GM23248 (cell line): ENCODE measurements at regions not wholly inside any gene's neighbourhood (a gene's known extent, or its start where the extent isn't known, plus 50 kb on each side); places are given as distances from the start of the nearest gene placed in this dataset.
A peak's percentile ranks its signal among the peaks of the same experiment; 100 is the strongest.

Experiments used
- DNase-seq: peaks from one replicate; pipeline ENCODE4 v3.0.0-alpha.2; 2015
- H2AFZ ChIP-seq: fragments of 200-600 bp; sonication (generic); 2 replicates; pipeline ENCODE4 v1.6.1; 2016; ENCODE audit warnings: antibody characterized with exemption
- H3F3A ChIP-seq: fragments of 200-600 bp; sonication (generic); 2 replicates; pipeline ENCODE4 v1.6.1; 2016; ENCODE audit warnings: mild to moderate bottlenecking, antibody characterized with exemption, mixed run types; ENCODE audit not compliant: insufficient read depth
- H3K27ac ChIP-seq: fragments of 200-600 bp; sonication (generic); 2 replicates; pipeline ENCODE4 v1.5.1; 2016; ENCODE audit warnings: mild to moderate bottlenecking
- H3K27me3 ChIP-seq: fragments of 200-600 bp; sonication (generic); replicated peaks from 2 replicates; pipeline ENCODE4 v1.6.1; 2016; ENCODE audit warnings: mild to moderate bottlenecking; ENCODE audit not compliant: insufficient read depth
- H3K36me3 ChIP-seq: fragments of 200-600 bp; sonication (generic); 2 replicates; pipeline ENCODE4 v1.6.1; 2016; ENCODE audit warnings: low read depth, mild to moderate bottlenecking
- H3K4me1 ChIP-seq: fragments of 200-600 bp; sonication (generic); 2 replicates; pipeline ENCODE4 v1.6.1; 2016; ENCODE audit warnings: mild to moderate bottlenecking; ENCODE audit not compliant: insufficient read depth
- H3K4me2 ChIP-seq: fragments of 200-600 bp; sonication (generic); one replicate; pipeline ENCODE4 v1.6.1; 2016; ENCODE audit warnings: mild to moderate bottlenecking; ENCODE audit not compliant: unreplicated experiment
- H3K4me3 ChIP-seq: fragments of 200-600 bp; sonication (generic); 2 replicates; pipeline ENCODE4 v1.5.1; 2016; ENCODE audit warnings: mild to moderate bottlenecking
- H3K79me2 ChIP-seq: fragments of 200-600 bp; sonication (generic); 2 replicates; pipeline ENCODE4 v1.6.1; 2016; ENCODE audit warnings: mild to moderate bottlenecking; ENCODE audit not compliant: insufficient read depth
- H3K9ac ChIP-seq: fragments of 200-600 bp; sonication (generic); 2 replicates; pipeline ENCODE4 v1.6.1; 2016; ENCODE audit warnings: mild to moderate bottlenecking
- H3K9me2 ChIP-seq: fragments of 200-600 bp; sonication (generic); 2 replicates; pipeline ENCODE4 v1.6.1; 2016; ENCODE audit warnings: mixed run types, mild to moderate bottlenecking, moderate library complexity; ENCODE audit not compliant: insufficient read depth
- H3K9me3 ChIP-seq: fragments of 200-600 bp; sonication (generic); one replicate; pipeline ENCODE4 v1.6.1; 2017; ENCODE audit warnings: low read depth
- H4K20me1 ChIP-seq: fragments of 200-600 bp; sonication (generic); 2 replicates; pipeline ENCODE4 v1.6.0; 2016; ENCODE audit not compliant: insufficient read depth
- EZH2 ChIP-seq: fragments of 200-600 bp; sonication (generic); IDR thresholded peaks from 2 replicates; pipeline ENCODE4 v1.6.1; 2018; ENCODE audit warnings: antibody characterized with exemption, mild to moderate bottlenecking; ENCODE audit not compliant: insufficient read depth, poor library complexity, severe bottlenecking
- EZH2phosphoT487 ChIP-seq: fragments of 200-600 bp; sonication (generic); IDR thresholded peaks from 2 replicates; pipeline ENCODE4 v1.6.1; 2018; ENCODE audit warnings: antibody characterized with exemption, moderate library complexity, mild to moderate bottlenecking, low read depth; ENCODE audit not compliant: insufficient read depth
- WGBS, 2 experiments: methylation state at CpG; one replicate each; pipeline ENCODE4 v1.1.6; 2015 to 2017; ENCODE audit warnings: low lambda C conversion rate in 2 of 2, low coverage in 1 of 2; ENCODE audit errors: missing lambda C conversion rate in 2 of 2; 5-methylcytosine and 5-hydroxymethylcytosine counted together
- in situ Hi-C: fragments of 300-500 bp; cut with MboI; formaldehyde crosslinking; loops from 2 replicates; pipeline ENCODE4 v1.15.0; 2020

DNA sequence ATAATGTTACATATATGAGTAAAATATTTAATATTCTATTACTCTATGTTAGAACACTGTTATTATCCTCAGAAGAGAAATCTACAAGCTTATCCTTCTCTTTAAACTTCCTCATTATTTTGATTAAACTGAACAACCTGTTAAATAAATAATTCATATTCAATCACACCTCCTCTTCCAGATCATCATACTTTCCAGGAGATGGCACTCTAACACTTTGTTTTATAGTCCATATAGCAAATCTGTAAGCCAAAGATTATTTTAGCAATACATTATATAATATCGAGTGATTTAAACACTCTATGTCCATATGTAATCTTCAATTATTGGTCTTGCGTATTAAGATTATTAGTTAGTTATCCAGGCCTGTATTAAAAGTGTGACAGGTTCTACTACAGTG lies 694.1 kb downstream of the ANKRD7 start:
- Histone ChIP-seq H2AFZ (no peak overlapping the region), H3K27me3 (no peaks in the 10 kb centered on the region), H3K27ac (no peak overlapping the region), H4K20me1 (no peaks in the 10 kb centered on the region), H3K9me2 (no peaks in the 10 kb centered on the region; the same call in 1 of the 2 replicates), H3K4me1 (no peaks in the 10 kb centered on the region), H3K9ac (no peak overlapping the region), H3K4me2 (no peak overlapping the region), H3K4me3 (no peak overlapping the region), H3F3A (no peaks in the 10 kb centered on the region), H3K79me2 (no peaks in the 10 kb centered on the region), H3K36me3 (no peaks in the 10 kb centered on the region), H3K9me3 (no peaks in the 10 kb centered on the region)
- TF ChIP-seq EZH2 (no peak), EZH2phosphoT487 (no peak)
- peak; percentile 14 for DNase-seq
- in situ Hi-C loops: no loop called here
- WGBS, 2 experiments: 14 to 15% methylated on average over 2 of the region's 2 CpGs

DNA sequence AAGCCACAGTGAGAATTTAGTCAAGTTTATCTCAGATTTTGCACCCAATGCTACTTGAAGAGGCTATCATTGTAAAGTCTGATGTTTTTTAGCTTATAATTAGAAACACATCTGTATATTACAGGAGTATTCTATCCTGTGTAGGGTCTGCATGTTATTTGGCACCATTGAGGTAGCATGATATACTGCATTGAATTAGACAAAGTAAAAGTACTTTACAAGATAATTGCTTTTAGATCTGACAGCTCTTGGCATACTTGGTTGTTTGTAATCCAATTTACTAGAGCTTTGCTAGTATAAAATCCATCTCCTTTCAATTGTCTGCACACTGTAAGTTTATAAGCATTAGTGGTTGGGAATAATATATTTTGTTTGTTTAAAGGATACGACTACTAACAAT lies 714.3 kb downstream of the ANKRD7 start:
- no peak for DNase-seq
- Histone ChIP-seq H3K36me3 (no peaks in the 10 kb centered on the region), H3K4me2 (no peak overlapping the region), H3K27me3 (no peaks in the 10 kb centered on the region), H3K27ac (no peak overlapping the region), H3K4me3 (no peak overlapping the region), H2AFZ (no peak overlapping the region), H3K4me1 (no peaks in the 10 kb centered on the region), H3F3A (no peaks in the 10 kb centered on the region), H3K79me2 (no peaks in the 10 kb centered on the region), H3K9ac (no peak overlapping the region), H3K9me2 (no peaks in the 10 kb centered on the region), H4K20me1 (no peaks in the 10 kb centered on the region), H3K9me3 (no peaks in the 10 kb centered on the region)
- in situ Hi-C loops: no loop called here
- WGBS, 2 experiments: 23 to 32% methylated on average over 1 of the region's 1 CpG
- TF ChIP-seq EZH2 (no peak), EZH2phosphoT487 (no peak)

DNA sequence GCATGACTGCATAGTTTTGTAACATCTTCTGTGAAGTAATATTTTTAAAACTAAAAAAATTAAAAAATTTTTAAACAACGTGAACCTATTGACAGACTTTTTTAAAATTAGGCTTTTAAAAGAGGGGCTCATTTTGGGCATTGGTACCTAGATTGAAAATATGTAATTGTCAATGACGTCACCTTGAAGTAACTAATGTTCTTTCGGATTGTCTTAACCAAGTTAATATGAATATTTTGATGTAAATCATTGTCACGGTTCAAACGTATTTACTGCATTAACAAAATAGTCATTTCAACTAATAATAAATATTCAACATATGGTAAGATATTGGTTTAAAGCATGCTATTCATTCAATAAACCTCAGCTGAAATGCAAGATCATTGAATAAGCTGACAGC lies 719.8 kb downstream of the ANKRD7 start:
- Histone ChIP-seq H3K27ac (no peak overlapping the region), H3K9me2 (no peaks in the 10 kb centered on the region), H3K4me3 (no peak overlapping the region), H3F3A (no peaks in the 10 kb centered on the region), H3K36me3 (no peaks in the 10 kb centered on the region), H3K9ac (no peak overlapping the region), H4K20me1 (no peaks in the 10 kb centered on the region), H3K4me2 (no peak overlapping the region), H3K4me1 (no peaks in the 10 kb centered on the region), H3K9me3 (no peaks in the 10 kb centered on the region), H2AFZ (no peak overlapping the region), H3K27me3 (no peaks in the 10 kb centered on the region), H3K79me2 (no peaks in the 10 kb centered on the region)
- in situ Hi-C loops: no loop called here
- DNase-seq: no peak
- 21 to 25% methylated on average over 5 of the region's 5 CpGs for WGBS, 2 experiments
- TF ChIP-seq EZH2phosphoT487 (no peak), EZH2 (no peak)

DNA sequence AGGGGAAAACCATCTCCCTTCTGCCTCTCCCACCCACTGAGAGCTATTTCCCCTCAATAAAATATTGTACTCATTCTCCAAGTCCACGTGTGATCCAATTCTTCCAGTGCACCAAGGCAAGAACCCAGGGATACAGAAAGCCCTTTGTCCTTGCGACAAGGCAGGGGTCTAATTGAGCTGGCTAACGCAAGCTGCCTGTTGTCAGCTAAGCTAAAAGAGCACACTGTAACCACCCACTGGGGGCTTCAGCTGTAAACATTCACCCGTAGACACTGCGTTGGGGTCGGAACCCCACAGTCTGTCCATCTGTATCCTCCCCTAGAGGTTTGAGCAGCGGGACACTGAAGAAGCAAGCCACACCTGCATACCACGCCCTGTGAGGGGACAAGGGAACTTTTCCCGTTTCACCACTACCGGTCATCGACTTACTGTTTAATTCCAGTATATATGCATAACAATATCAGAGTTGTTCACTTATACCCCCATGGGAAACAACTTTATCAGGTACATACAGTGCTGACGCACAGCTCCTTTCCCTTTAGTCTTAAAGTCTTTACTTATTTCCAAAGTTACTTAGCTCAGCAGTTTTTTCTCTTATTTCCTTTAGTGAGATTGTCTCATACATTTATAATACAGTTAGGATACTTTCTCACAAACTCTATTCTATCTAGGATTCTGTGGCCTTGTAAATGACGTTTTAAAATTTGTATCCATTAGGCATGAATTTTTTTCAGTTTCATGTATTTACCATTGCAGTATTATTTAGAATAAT lies 721.6 kb downstream of the ANKRD7 start:
- Histone ChIP-seq H3K9ac (no peak overlapping the region), H3K27me3 (no peaks in the 10 kb centered on the region), H3K36me3 (no peaks in the 10 kb centered on the region), H3K4me1 (no peaks in the 10 kb centered on the region), H3K9me3 (no peaks in the 10 kb centered on the region), H3K9me2 (no peaks in the 10 kb centered on the region), H3K79me2 (no peaks in the 10 kb centered on the region), H3K4me2 (no peak overlapping the region), H2AFZ (no peak overlapping the region), H4K20me1 (no peaks in the 10 kb centered on the region), H3K4me3 (no peak overlapping the region), H3K27ac (no peak overlapping the region), H3F3A (no peaks in the 10 kb centered on the region)
- WGBS, 2 experiments: 42 to 43% methylated on average over 13 of the region's 13 CpGs
- TF ChIP-seq EZH2phosphoT487 (no peak), EZH2 (no peak)
- no peak for DNase-seq
- in situ Hi-C loops: no loop called here

DNA sequence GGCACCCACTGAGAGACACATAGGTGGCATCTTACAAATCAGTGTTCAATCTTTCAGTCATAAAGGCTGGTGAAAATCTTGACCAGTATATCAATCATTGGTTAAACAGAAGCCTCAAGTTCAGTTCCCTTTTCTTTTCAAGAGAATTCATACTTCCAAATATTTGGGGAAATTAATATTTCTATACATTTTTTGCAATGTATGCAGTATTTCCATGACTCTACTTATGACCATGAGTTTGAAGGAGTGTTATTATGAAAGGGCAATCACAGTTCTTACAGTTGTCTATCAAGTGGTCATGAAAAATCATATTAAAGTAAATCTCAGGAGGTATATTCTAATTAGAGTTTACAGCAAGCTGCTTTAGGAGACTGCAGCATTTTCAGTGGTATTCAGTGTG lies 724.0 kb downstream of the ANKRD7 start:
- no peak overlapping the region for H3K4me3 ChIP-seq
- no peaks in the 10 kb centered on the region for H3K4me1 ChIP-seq
- DNase-seq: no peak
- H3K4me2 ChIP-seq: no peak overlapping the region
- no peak overlapping the region for H3K9ac ChIP-seq
- H3K79me2 ChIP-seq: no peaks in the 10 kb centered on the region
- H2AFZ ChIP-seq: no peak overlapping the region
- no peaks in the 10 kb centered on the region for H3K9me2 ChIP-seq
- in situ Hi-C loops: no loop called here
- H4K20me1 ChIP-seq: no peaks in the 10 kb centered on the region
- TF ChIP-seq EZH2phosphoT487 (no peak), EZH2 (no peak)
- H3K27ac ChIP-seq: no peak overlapping the region
- no peaks in the 10 kb centered on the region for H3K36me3 ChIP-seq
- no peaks in the 10 kb centered on the region for H3F3A ChIP-seq
- H3K9me3 ChIP-seq: no peaks in the 10 kb centered on the region
- H3K27me3 ChIP-seq: no peaks in the 10 kb centered on the region
